ENCODE measurements at regions not wholly inside any gene's neighbourhood (a gene's known extent, or its start where the extent isn't known, plus 50 kb on each side); places are given as distances from the start of the nearest gene placed in this dataset.

- TF ChIP-seq TAF1 (IDR thresholded peaks at IDR 0.05; ENCODE audit: borderline replicate concordance, low read depth, low read length) (no peak), CTCF (IDR thresholded peaks at IDR 0.05 in 2 of 3, conservative IDR thresholded peaks at IDR 0.05 in 1 of 3; ENCODE audit: control insufficient read depth in 2 of 3, extremely low read depth in 1 of 3, insufficient read depth in 1 of 3, low read depth in 3 of 3, low read length in 3 of 3) (no peak), POLR2AphosphoS5 (IDR thresholded peaks at IDR 0.05; ENCODE audit: low read length) (no peak), PAX8 (IDR thresholded peaks at IDR 0.05) (no peak), SRF (IDR thresholded peaks at IDR 0.05; ENCODE audit: low read depth in 2 of 2, low read length in 2 of 2) (no peak), TCF3 (IDR thresholded peaks at IDR 0.05; ENCODE audit: borderline replicate concordance, insufficient read depth, low read depth, low read length) (no peak), PAX5 (IDR thresholded peaks at IDR 0.05; ENCODE audit: borderline replicate concordance, low read depth, low read length) (no peak), IRF3 (IDR thresholded peaks at IDR 0.05) (no peak), EP300 (IDR thresholded peaks at IDR 0.05; ENCODE audit: borderline replicate concordance in 1 of 2, control insufficient read depth in 1 of 2, low read depth in 2 of 2, low read length in 2 of 2) (no peak), EGR1 (IDR thresholded peaks at IDR 0.05; ENCODE audit: borderline replicate concordance in 1 of 2, low read depth in 2 of 2, low read length in 2 of 2) (no peak)
These were observed 108.0 kb upstream of the PBDC1 start for GRCh38 chrX:76064825-76065224.
